DND-41 (cell line): ENCODE measurements at regions not wholly inside any gene's neighbourhood (a gene's known extent, or its start where the extent isn't known, plus 50 kb on each side); places are given as distances from the start of the nearest gene placed in this dataset.

ENCODE experiments used
- ATAC-seq: fragments of 200-7000 bp; cut with Tn5 transposase; 3 replicates; pipeline ENCODE4 v1.9.1; 2021; ENCODE audit warnings: low read depth; ENCODE audit not compliant: insufficient read depth
- DNase-seq: peaks from one replicate; pipeline ENCODE4 v3.0.0-alpha.2; 2020
- H2AFZ ChIP-seq: 2 replicates; pipeline ENCODE4 v1.6.0; 2012; ENCODE audit warnings: low read depth, low read length
- H3K27ac ChIP-seq: 2 replicates; pipeline ENCODE4 v1.5.1; 2012; ENCODE audit warnings: low read length, inconsistent platforms
- H3K27me3 ChIP-seq: fragments of 200-600 bp; sonication (generic); 2 replicates; pipeline ENCODE4 v1.6.0; 2012; ENCODE audit warnings: low read length, mild to moderate bottlenecking, inconsistent platforms; ENCODE audit not compliant: insufficient read depth, poor library complexity
- H3K36me3 ChIP-seq: 2 replicates; pipeline ENCODE4 v1.5.1; 2012; ENCODE audit warnings: low read length, inconsistent platforms; ENCODE audit not compliant: insufficient read depth
- H3K4me1 ChIP-seq: 2 replicates; pipeline ENCODE4 v1.5.1; 2012; ENCODE audit warnings: mild to moderate bottlenecking, low read length; ENCODE audit not compliant: insufficient read depth
- H3K4me2 ChIP-seq: 2 replicates; pipeline ENCODE4 v1.6.0; 2012; ENCODE audit warnings: mild to moderate bottlenecking, moderate library complexity, low read length, inconsistent platforms; ENCODE audit not compliant: insufficient read depth
- H3K4me3 ChIP-seq, 2 experiments: fragments of 200-600 bp in 1 of 2; shearing (Covaris generic) in 1 of 2; 2 replicates each; pipeline ENCODE4 v1.5.1; 2012 to 2016; ENCODE audit warnings: inconsistent platforms in 2 of 2, low read length in 2 of 2, mild to moderate bottlenecking in 2 of 2, low read depth in 1 of 2, moderate library complexity in 1 of 2
- H3K79me2 ChIP-seq: 2 replicates; pipeline ENCODE4 v1.6.0; 2012; ENCODE audit warnings: low read length, inconsistent platforms; ENCODE audit not compliant: insufficient read depth
- H3K9ac ChIP-seq: 2 replicates; pipeline ENCODE4 v1.6.0; 2012; ENCODE audit warnings: low read depth, mild to moderate bottlenecking, inconsistent platforms, low read length, moderate library complexity
- H3K9me3 ChIP-seq: 2 replicates; pipeline ENCODE4 v1.5.1; 2012; ENCODE audit warnings: low read length, moderate library complexity, mild to moderate bottlenecking, inconsistent platforms; ENCODE audit not compliant: insufficient read depth, severe bottlenecking
- H4K20me1 ChIP-seq: 2 replicates; pipeline ENCODE4 v1.6.0; 2012; ENCODE audit warnings: low read length; ENCODE audit not compliant: insufficient read depth
- CTCF ChIP-seq: IDR thresholded peaks from 2 replicates; pipeline ENCODE4 v1.5.1; 2012; ENCODE audit warnings: borderline replicate concordance, low read length, moderate library complexity, mild to moderate bottlenecking; ENCODE audit not compliant: poor library complexity, severe bottlenecking; ENCODE audit errors: extremely low read depth
- EZH2 ChIP-seq: IDR thresholded peaks from 3 replicates; pipeline ENCODE4 v1.6.1; 2012; ENCODE audit warnings: borderline replicate concordance, low read depth, mild to moderate bottlenecking, moderate library complexity, low read length, inconsistent platforms; ENCODE audit not compliant: severe bottlenecking

DNA sequence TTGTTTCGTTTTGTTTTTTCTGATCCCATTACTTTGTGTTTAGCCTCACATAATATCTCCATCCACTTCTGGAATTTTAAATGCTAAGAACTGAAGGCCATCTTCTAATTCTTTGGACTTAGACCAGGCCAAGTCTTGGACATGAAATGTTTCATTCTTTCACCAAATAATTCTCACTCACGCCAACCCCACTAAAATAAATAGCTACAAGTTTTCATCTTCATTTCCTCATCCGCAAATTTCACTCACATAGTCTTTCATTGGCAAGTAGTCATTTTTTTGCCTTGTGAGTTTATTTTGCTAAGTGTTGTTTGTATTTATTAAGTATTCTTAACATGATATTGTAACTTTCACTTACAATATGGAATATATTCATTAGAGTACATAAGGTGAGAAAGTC, 1188.6 kb upstream of the SEMA6A start:
- Histone ChIP-seq H3K4me2 (no peak overlapping the region), H3K79me2 (no peaks in the 10 kb centered on the region), H2AFZ (no peak overlapping the region), H3K9me3 (no peaks in the 10 kb centered on the region), H3K27me3 (no peaks in the 10 kb centered on the region), H3K36me3 (no peaks in the 10 kb centered on the region), H4K20me1 (no peaks in the 10 kb centered on the region), H3K4me1 (no peaks in the 10 kb centered on the region), H3K9ac (no peak overlapping the region), H3K27ac (no peak overlapping the region), H3K4me3 (no peak overlapping the region)
- no peak for TF ChIP-seq EZH2
- TF ChIP-seq CTCF: no peak
- DNase-seq: no peak
- ATAC-seq: no peak

DNA sequence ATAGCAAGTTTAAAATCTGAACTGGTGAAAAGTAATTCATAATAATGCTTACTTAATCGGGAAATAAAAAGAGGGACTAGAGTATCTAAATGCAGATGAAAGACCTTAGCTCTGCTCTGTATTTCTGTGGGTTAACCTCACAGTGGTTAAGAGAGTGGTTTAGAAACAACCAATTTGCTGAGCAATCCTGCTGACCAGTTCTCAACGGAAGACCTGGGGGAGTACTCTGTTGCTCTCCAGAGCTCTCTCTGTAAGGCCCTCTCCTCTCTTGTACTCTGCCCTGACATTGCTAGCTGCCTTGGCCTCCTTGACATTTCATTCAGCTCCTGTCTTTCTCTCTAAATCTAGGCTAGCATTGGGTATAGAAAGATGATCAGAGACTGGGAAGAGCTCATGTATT, 1186.6 kb upstream of the SEMA6A start:
- Histone ChIP-seq H4K20me1 (no peaks in the 10 kb centered on the region), H3K36me3 (no peaks in the 10 kb centered on the region), H3K27me3 (no peaks in the 10 kb centered on the region), H3K79me2 (no peaks in the 10 kb centered on the region), H3K9me3 (no peaks in the 10 kb centered on the region), H3K4me1 (no peaks in the 10 kb centered on the region), H3K27ac (no peak overlapping the region), H3K4me2 (no peak overlapping the region), H3K4me3 (no peak overlapping the region), H3K9ac (no peak overlapping the region), H2AFZ (no peak overlapping the region)
- TF ChIP-seq CTCF: no peak
- TF ChIP-seq EZH2: no peak
- DNase-seq (no peak), ATAC-seq (no peak)

DNA sequence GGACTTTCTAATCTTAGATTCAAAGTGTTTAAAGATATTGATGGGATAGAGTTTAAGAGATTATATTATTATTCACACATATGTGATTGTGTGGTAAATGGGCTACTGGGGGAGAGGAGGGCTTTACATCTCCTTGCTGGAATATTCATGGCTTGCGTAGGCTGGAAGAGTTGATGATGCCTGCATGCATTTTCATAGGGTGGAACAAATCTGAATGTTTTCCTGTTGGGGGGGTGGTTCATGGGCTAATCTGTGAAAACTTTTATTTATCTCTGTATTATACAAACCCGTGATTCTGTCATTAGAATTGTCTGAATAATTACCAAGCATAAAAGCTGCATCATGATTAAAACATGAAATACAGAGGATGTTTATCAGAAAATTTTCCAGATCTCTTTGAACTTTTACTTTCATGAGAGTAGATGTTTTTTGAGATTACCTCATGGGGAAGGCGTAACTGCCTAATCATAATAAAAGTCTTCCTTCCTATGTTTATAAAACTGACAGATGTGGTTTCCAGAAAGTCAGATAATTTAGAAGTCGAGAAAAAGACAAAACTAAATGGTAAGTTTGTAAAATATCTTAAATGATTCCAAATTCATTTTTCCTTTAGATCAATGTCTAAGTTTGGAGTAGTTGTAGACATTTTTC, 1185.4 kb upstream of the SEMA6A start:
- H4K20me1 ChIP-seq: no peaks in the 10 kb centered on the region
- H3K9ac ChIP-seq: no peak overlapping the region
- no peak overlapping the region for H2AFZ ChIP-seq
- no peaks in the 10 kb centered on the region for H3K9me3 ChIP-seq
- no peak for ATAC-seq
- H3K4me3 ChIP-seq: no peak overlapping the region
- no peaks in the 10 kb centered on the region for H3K27me3 ChIP-seq
- no peak overlapping the region for H3K27ac ChIP-seq
- no peak for TF ChIP-seq EZH2
- TF ChIP-seq CTCF: no peak
- H3K4me2 ChIP-seq: no peak overlapping the region
- no peaks in the 10 kb centered on the region for H3K36me3 ChIP-seq
- H3K79me2 ChIP-seq: no peaks in the 10 kb centered on the region
- no peaks in the 10 kb centered on the region for H3K4me1 ChIP-seq
- DNase-seq: no peak

DNA sequence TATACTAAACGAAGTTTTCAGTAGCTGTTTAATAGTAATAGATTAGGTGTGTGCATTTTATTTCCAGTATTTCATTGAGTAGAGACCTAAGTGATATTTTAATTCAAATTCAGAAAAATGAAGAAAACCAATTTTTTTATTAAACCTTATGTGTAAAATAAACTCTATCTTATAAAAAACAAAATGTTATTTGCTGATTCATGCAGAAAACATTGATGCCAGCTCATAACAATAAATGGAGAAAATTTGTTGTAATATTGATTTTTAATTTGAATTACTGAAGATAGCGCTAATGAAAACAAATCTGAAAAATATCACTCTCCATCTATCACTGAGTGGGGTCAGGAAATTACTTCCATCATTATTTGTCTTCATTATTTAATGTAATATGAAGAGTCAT, 1177.8 kb upstream of the SEMA6A start:
- Histone ChIP-seq H3K36me3 (no peaks in the 10 kb centered on the region), H3K9ac (no peak overlapping the region), H3K9me3 (no peaks in the 10 kb centered on the region), H3K27me3 (no peaks in the 10 kb centered on the region), H3K27ac (no peak overlapping the region), H3K4me1 (no peaks in the 10 kb centered on the region), H4K20me1 (no peaks in the 10 kb centered on the region), H3K4me3 (no peak overlapping the region), H3K4me2 (no peak overlapping the region), H2AFZ (no peak overlapping the region), H3K79me2 (no peaks in the 10 kb centered on the region)
- no peak for ATAC-seq
- DNase-seq: no peak
- TF ChIP-seq CTCF: no peak
- no peak for TF ChIP-seq EZH2
